ENCODE measurements at regions not wholly inside any gene's neighbourhood (a gene's known extent, or its start where the extent isn't known, plus 50 kb on each side); places are given as distances from the start of the nearest gene placed in this dataset.
"Not testable (repeated sequence)": the region's sequence is repeated elsewhere in the genome, so short reads cannot be mapped to it uniquely, and the experiment has no call there.

DNA sequence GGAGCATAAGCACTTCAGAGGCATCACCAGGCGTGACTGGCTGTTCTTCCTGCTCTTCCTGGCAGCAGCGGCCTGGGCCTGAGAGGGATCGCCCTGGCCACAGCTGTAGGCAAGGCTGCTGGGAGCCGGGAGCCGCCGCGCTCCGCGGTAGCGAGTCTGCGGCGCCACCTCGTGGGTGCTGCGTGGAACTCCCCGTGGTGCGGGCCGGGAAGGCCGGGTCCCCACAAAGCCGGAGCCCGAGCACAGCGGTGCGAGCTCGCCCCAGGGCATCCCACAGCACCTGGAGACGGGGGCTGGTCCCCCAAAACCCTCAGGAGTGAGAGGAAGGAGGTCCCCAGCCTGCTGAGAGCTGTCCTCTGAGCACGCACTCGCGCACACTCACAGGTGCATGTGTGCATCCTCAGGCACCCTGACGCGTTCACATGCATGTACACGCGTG lies 1546.5 kb downstream of the RPIA start:
- not testable (repeated sequence) for FAIRE-seq

DNA sequence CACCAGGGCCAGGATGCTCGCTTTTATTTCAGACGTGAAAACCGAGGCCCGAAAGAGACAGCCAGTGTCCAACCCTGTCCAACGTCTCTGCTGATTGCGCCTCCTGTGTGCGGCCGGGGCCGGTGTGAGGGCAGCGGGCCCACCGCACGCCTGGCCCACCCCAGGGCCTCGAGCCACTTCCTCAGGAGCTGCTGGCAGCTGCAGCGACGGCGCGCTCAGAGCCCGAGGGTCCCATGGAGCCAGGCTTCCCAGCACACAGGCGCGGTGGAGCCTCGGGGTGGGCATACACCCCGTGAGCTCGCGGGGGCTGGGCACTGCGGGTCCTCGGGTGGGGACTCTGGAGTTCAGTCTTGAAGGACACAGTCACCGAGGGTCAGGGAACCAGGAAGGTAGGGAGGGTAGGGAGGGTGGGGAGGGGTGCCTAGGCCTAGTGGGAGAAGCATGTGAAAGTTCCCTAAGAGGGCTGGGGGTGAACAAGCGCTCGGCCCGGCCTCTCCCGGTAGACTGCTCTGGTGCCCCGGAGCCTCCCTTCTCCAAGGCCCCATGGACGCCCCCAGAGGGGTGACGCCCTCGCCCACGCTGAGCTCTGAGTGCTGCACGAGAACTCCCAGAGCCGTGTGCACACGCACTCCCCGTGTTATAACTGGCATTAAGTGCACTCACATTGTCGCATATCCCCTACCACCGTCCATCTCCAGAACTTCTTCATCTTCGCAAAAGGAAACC lies 1547.2 kb downstream of the RPIA start:
- not testable (repeated sequence) for FAIRE-seq

DNA sequence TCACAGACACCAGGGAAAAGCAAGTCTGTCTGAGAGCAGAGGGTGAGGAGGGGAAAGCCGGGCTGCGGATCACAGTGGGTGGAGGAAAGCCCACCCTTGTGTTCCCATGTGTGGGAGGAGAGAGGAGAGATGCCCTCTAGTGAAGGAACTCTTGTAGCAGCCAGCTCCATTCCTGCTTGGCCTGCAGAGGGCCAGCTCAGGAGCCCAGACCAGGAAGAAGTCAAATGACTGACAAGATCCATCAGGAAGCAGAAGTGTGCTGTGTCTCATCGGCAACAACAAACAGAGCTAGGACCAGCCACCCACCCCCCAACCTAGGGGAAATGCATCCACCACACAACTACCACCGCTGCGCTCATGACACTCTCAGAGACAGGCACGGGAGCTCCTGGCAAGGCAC lies 1548.3 kb downstream of the RPIA start:
- not testable (repeated sequence) for FAIRE-seq

DNA sequence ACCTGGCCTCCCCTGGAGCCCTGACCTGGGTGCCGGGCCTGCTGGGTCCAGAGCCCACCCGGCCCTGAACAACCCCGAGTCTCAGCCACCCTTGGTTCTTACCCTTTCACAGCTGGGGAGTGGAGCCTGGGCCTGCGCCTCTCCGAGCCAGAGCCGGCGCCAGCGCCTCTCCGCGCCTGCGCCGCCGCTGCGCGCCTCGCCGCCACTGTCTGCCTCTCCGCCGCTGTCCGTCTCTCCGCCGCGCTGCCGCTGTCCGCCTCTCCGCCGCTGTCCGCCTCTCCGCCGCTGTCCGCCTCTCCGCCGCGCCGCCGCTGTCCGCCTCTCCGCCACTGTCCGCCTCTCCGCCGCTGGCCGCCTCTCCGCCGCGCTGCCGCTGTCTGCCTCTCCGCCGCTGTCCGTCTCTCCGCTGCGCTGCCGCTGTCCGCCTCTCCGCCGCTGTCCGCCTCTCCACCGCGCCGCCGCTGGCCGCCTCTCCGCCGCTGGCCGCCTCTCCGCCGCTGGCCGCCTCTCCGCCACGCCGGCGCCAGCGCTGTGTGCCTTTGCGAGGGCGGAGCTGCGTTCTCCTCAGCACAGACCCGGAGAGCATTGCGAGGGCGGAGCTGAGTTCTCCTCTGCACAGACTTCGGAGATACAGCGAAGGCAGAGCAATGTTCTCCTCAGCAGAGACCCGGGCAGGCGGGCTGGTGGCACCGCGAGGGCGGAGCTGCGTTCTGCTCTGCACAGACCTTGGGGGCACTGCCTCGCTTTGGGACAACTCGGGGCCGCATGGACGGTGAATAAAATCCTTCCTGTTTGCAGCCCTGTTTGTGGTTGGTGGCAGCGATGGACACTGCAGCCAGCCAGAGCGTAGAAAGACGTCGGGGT lies 1553.7 kb downstream of the RPIA start:
- not testable (repeated sequence) for FAIRE-seq

DNA sequence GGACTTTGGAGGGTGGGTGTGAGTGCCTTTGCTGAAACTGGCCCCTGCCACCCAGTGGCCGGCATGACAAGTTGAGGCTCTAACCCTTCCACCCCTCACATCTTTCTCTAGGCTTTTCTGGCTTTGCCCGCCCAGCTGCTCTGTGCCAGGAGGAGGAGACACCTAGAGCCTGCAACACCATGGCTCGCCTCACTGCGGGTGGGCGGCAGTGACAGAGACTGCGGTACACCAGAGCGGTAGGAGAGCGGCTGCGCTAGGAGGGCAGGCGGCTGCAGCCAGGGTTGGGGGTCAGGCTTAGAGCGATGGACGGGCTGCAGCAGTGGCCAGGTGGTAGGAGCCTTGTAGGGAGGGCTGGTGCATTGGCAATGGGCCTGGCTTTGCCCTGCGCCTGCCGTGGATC lies 1556.9 kb downstream of the RPIA start:
- not testable (repeated sequence) for FAIRE-seq

DNA sequence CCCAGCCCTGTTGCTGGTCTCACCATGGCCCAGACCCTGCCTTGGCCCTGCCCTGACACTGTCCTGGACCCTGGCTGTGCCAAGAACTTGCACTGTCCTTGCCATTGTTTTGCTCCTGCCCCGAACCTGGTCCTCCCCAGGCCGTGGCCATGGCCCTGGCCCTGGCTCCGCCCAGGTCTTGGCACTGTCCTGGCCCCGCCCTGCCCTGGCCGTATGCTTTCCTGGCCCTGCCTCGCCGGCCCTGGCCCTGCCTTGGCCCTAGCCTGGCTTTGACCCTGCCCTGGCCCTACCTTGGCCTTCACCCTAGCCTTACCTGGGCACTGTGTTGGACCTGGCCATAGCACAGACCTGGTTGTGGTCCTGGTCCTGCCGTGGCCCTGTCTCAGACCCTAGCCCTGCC lies 1558.9 kb downstream of the RPIA start:
- FAIRE-seq, result not testable (repeated sequence)

DNA sequence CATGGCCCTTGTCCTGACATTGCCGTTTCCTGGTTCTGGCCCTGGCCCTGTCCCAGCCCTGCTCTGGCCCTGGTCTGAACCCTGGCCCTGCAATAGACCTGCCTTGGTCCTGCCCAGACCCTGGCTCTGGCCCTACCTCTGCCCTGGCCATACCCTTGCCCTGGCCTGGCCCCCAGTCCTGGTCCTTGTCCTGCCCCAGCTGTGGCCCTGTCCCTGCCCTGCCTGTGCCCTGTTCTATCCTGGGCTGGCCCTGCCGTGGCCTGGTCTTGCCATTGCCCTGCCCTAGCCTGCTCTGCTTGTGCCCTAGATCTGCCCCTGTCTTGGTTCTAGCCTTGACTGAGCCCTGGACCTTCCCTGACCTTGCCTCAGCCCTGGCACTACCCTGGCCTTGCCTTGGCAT lies 1560.1 kb downstream of the RPIA start:
- FAIRE-seq, result not testable (repeated sequence)

DNA sequence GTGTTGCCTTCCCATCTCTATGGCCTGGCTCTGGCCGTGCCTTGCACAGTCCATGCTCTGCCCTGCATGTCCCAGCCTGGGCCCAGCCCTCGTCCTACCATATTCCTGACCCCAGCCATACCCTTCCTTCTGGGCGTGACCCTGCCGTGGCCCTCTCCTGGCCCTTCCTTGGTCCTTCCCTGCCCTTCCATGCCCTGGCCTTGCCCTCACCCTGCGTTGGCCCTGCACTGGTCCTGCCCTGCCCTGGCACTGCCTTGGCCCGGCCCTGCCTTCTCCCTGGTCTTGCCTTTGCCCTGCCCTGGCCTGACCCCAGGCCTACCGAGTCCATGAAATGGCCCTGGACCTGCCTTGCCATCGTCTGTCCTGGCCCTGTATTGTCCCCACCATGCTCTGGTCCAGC lies 1561.8 kb downstream of the RPIA start:
- not testable (repeated sequence) for FAIRE-seq

DNA sequence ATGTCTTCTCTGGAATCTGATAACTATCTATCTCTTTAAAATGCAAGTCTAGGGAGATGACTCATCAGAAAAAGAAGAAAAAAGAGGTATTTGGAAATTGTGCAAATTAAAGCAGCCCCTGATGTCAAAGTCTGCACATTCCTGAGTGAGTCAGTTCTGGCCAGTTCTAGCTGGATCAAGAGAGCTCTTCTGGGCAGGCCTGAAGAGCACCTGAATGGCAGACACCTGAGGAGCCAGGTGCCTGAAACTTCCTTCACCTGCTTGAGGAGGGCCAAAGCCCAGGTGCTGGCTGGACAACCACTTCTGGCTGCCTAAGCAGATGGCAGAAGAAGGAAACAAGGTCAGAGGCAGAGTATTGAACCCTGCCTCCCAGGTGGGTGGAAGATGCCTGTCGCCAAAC lies 1575.4 kb downstream of the RPIA start:
- not testable (repeated sequence) for FAIRE-seq

DNA sequence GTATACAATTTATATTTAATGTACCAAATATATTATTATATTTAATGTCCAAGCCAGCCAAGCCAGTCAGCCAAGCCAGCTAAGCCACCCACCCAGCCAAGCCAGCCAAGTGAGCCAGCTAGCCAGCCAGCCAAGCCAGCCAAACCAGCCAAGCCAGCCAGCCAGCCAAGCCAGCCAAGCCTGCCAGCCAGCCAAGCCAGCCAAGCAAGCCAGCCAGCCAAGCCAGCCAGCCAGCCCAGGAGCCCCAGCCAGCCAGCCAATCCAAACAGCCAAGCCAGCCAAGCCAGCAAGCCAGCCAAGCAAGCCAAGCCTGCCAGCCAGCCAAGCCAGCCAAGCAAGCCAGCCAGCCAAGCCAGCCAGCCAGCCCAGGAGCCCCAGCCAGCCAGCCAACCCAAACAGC lies 1596.3 kb downstream of the RPIA start:
- FAIRE-seq, result not testable (repeated sequence)

DNA sequence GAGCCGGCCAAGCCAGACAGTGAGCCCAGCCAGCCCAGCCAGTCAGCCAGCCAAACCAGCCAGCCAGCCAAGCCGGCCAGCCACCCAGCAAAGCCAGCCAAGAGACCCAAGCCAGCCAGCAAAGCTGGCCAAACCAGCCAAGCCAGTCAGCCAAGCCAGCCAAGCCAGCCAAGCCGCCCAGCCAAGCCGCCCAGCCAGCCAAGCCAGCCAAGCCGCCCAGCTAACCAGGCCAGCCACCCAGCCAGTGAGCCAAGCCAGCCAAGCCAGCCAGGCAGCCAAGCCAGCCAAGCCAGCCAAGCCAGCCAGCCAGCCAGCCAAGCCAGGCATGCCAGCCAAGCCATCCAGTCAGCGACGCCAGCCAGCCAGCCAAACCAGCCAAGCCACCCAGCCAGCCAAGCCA lies 1596.9 kb downstream of the RPIA start:
- FAIRE-seq, result not testable (repeated sequence)

DNA sequence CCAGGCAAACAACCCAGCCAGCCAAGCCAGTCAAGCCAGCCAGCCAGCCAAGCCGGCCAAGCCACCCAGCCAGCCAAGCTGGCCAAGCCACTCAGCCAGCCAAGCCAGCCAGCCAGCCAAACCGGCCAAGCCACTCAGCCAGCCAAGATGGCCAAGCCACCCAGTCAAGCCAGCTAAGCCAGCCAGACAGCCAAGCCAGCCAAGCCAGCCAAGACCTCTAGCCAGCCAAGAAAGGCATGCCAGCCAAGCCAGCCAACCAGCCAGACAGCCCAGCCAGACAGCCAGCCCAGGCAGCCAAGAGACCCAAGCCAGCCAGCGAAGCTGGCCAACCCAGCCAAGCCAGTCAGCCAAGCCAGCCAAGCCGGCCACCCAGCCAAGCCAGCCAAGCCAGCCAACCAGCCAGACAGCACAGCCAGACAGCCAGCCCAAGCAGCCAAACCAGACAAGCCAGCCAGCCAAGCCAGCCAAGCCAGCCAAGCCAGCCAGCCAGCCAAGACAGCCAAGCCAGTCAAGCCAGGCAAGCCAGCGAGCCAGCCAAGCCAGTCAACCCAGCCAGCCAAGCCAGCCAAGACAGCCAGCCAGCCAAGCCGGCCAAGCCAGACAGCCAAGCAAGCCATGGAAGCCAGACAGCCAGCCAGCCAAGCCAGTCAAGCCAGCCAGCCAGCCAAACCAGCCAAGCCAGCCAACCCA lies 1598.0 kb downstream of the RPIA start:
- not testable (repeated sequence) for FAIRE-seq

DNA sequence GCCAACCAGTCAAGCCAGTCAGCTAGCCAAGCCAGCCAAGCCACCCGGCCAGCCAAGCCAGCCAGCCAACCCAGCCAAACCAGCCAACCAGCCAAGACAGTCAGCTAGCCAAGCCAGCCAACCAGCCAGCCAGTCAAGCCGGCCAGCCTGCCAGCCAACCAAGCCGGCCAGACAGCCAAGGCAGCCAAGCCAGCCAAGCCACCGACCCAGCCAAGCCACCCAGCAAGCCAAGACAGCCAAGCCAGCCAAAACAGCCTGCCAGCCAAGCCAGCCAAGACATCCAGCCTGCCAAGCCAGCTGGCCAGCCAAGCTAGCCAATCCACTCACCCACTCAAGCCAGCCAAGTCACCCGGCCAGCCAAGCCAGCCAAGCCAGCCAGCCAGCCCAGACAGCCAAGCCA lies 1599.2 kb downstream of the RPIA start:
- not testable (repeated sequence) for FAIRE-seq

DNA sequence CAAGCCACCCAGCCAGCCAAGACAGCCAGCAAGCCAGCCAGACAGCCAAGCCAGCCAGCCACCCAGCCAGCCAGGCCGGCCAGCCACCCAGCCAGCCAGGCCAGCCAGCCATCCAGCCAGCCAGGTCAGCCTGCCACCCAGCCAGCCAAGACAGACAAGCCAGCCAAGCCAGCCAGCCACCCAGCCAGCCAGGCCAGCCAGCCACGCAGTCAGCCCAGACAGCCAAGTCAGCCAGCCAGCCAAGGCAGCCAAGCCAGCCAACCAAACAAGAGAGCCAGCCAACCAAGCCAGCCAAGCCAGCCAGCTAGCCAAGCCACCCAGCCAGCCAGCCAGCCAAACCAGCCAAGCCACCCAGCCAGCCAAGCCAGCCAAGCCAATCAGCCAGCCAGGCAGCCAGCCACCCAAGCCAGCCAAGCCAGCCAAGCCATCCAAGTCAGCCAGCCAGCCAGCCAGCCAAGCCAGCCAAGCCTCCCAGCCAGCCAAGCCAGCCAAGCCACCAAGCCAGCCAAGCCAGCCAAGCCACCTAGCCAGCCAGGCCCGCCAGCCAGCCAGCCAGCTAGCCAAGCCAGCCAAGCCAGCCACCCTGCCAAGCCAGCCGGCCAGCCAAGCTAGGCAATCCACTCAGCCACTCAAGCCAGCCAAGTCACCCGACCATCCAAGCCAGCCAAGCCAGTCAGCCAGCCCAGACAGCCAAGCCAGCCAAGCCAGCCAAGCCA lies 1599.9 kb downstream of the RPIA start:
- not testable (repeated sequence) for FAIRE-seq

DNA sequence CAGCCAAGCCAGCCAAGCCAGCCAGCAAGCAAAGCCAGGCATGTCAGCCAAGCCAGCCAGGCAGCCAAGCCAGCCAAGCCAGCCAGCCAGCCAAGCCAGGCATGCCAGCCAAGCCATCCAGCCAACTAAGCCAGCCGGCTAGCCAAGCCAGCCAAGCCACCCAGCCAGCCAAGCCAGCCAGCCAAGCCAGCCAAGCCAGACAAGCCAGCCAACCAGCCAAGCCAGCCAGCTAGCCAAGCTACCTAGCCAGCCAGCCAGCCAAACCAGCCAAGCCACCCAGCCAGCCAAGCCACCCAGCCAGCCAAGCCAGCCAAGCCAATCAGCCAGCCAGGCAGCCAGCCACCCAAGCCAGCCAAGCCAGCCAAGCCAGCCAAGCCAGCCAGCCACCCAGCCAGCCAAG lies 1600.5 kb downstream of the RPIA start:
- FAIRE-seq, result not testable (repeated sequence)

DNA sequence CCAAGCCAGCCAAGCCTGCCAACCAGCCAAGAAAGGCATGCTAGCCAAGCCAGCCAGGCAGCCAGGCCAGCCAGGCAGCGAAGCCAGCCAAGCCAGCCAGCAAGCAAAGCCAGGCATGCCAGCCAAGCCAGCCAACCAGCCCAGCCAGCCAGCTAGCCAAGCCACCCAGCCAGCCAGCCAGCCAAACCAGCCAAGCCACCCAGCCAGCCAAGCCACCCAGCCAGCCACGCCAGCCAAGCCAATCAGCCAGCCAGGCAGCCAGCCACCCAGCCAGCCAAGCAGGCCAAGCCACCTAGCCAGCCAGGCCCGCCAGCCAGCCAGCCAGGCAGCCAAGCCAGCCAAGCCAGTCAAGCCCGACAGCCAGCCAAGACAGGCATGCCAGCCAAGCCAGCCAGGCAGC lies 1601.0 kb downstream of the RPIA start:
- not testable (repeated sequence) for FAIRE-seq

DNA sequence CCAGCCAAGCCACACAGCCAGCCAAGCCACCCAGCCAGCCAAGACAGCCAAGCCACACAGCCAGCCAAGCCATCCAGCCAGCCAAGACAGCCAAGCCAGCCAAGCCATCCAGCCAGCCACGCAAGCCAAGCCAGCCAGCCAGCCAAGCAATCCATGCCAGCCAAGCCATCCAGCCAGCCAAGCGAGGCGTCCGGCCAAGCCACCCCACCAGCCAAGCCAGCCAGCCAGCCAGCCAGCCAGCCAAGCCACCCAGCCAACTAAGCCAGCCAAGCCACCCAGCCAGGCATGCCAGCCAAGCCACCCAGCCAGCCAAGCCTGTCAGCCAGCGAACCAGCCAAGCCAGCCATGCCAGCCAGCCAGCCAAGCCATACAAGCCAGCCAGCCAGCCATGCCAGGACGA lies 1601.8 kb downstream of the RPIA start:
- FAIRE-seq, result not testable (repeated sequence)

DNA sequence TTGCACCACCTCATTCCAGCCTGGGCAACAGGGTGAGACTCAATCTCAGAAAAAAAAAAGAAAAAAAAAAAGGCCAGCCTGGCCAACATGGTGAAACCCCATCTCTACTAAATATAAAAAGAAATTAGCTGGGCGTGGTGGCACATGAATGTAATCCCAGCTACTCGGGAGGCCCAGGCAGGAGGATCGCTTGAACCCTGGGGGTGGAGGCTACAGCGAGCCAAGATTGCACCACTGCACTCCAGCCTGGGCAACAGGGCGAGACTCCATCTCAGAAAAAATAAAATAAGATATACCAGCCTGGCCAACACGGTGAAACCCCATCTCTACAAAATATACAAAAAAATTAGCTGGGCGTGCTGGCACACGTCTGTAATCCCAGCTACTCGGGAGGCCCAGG lies 1602.3 kb downstream of the RPIA start:
- not testable (repeated sequence) for FAIRE-seq

DNA sequence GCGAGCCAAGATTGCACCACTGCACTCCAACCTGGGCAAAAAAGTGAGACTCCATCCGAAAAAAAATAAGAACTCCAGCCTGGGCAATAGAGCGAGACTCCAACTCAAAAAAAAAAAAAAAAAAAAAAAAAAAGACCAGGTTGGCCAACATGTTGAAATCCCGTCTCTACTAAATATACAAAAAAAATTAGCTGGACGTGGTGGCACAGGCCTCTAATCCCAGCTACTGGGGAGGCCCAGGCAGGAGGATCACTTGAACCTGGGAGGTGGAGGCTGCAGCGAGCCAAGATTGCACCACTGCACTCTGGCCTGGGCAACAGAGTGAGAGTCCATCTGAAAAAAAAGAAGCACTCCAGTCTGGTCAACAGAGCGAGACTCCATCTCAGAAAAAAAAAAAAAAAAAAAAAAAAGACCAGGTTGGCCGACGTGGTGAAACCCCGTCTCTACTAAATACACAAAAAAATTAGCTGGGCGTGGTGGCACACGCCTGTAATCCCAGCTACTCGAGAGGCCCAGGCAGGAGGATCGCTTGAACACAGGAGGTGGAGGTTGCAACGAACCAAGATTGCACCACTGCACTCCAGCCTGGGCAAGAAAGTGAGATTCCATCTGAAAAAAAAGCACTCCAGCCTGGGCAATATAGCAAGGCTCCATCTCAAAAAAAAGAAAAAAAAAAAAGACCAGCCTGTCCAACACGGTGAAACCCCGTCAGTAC lies 1603.7 kb downstream of the RPIA start:
- FAIRE-seq, result not testable (repeated sequence)

DNA sequence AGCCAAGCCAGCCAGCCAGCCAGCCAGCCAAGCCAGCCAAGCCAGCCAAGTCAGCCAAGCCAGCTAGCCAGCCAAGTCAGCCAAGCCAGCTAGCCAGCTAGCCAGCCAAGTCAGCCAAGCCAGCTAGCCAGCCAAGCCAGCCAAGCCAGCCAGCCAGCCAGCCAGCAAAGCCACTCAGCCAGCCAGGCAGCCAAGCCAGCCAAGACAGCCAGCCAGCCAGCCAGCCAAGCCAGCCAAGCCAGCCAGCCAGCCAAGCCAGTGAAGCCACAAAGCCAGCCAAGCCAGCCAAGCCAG lies 1605.0 kb downstream of the RPIA start:
- FAIRE-seq, result not testable (repeated sequence)

DNA sequence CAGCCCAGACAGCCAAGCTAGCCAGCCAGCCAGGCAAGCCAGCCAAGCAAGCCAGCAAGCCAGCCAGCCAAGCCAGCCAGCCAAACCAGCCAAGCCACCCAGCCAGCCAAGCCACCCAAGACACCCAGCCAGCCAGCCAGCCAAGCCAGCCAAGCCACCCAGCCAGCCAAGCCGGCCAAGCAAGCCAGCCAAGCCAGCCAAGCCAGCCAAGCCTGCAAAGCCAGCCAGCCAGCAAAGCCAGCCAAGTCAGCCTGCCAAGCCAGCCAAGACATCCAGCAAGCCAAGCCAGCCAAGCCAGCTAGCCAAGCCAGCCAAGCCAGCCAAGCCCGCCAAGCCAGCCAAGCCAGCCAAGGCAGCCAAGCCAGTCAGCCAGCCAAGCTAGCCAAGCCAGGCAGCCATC lies 1606.2 kb downstream of the RPIA start:
- not testable (repeated sequence) for FAIRE-seq

Measured in colon (tissue), 2 donors.